CD4-positive, alpha-beta memory T cell (primary cell): ENCODE measurements at regions not wholly inside any gene's neighbourhood (a gene's known extent, or its start where the extent isn't known, plus 50 kb on each side); places are given as distances from the start of the nearest gene placed in this dataset.
"Not testable (repeated sequence)": the region's sequence is repeated elsewhere in the genome, so short reads cannot be mapped to it uniquely, and the experiment has no call there.

Source experiments
- CTCF ChIA-PET: fragments of 350-600 bp; sonication (Branson Sonifier 250); formaldehyde crosslinking; loops from one replicate; lab custom pipeline; 2021; ENCODE audit warnings: inconsistent platforms; ENCODE audit not compliant: partially characterized antibody; lab: Charles Lee
- POLR2A ChIA-PET: fragments of 350-600 bp; sonication (Branson Sonifier 250); formaldehyde crosslinking; loops from one replicate; lab custom pipeline; 2021; ENCODE audit not compliant: partially characterized antibody; lab: Charles Lee
- DNase-seq, 5 donors: peaks; one replicate each; pipeline versions ENCODE4 v3.0.0 to v3.0.0-alpha.2; 2020 to 2022; ENCODE audit warnings: mixed read lengths in 1 of 5
- H3K27ac ChIP-seq: one replicate; pipeline ENCODE4 v1.7.0; 2013; ENCODE audit warnings: low read depth, low read length
- H3K27me3 ChIP-seq: 2 replicates; pipeline ENCODE4 v1.7.0; 2013; ENCODE audit warnings: mild to moderate bottlenecking, low read length, moderate library complexity; ENCODE audit not compliant: insufficient read depth
- H3K36me3 ChIP-seq: 2 replicates; pipeline ENCODE4 v1.7.0; 2013; ENCODE audit warnings: mild to moderate bottlenecking, low read length, moderate library complexity; ENCODE audit not compliant: insufficient read depth
- H3K4me1 ChIP-seq: 2 replicates; pipeline ENCODE4 v1.7.0; 2013; ENCODE audit warnings: mild to moderate bottlenecking, low read length, moderate library complexity; ENCODE audit not compliant: insufficient read depth
- H3K4me3 ChIP-seq, 2 donors: one replicate each; pipeline ENCODE4 v1.7.0; 2013; ENCODE audit warnings: low read length in 2 of 2, mild to moderate bottlenecking in 1 of 2
- H3K9me3 ChIP-seq, 2 donors: one replicate each; pipeline ENCODE4 v1.7.0; 2013; ENCODE audit warnings: low read length in 2 of 2, control low read depth in 1 of 2; ENCODE audit not compliant: control insufficient read depth in 1 of 2
- H3K27ac Mint-ChIP-seq, 7 donors: one replicate each; pipeline ENCODE4 v1.8.0; 2020 to 2021; ENCODE audit warnings: mixed read lengths in 7 of 7, mild to moderate bottlenecking in 6 of 7, inconsistent platforms in 3 of 7, moderate library complexity in 3 of 7
- H3K27me3 Mint-ChIP-seq, 2 donors: one replicate each; pipeline ENCODE4 v1.8.0; 2020 to 2021; ENCODE audit warnings: mixed read lengths in 2 of 2
- H3K36me3 Mint-ChIP-seq, 2 donors: one replicate each; pipeline ENCODE4 v1.8.0; 2020 to 2021; ENCODE audit warnings: mixed read lengths in 2 of 2, inconsistent platforms in 1 of 2, mild to moderate bottlenecking in 1 of 2
- H3K4me1 Mint-ChIP-seq, 4 donors: one replicate each; pipeline ENCODE4 v1.8.0; 2020 to 2021; ENCODE audit warnings: mixed read lengths in 4 of 4, mild to moderate bottlenecking in 1 of 4
- H3K4me3 Mint-ChIP-seq, 8 donors: one replicate each; pipeline ENCODE4 v1.8.0; 2020 to 2021; ENCODE audit warnings: mixed read lengths in 8 of 8, mild to moderate bottlenecking in 7 of 8, moderate library complexity in 6 of 8, inconsistent platforms in 3 of 8
- H3K9me3 Mint-ChIP-seq, 8 donors: one replicate each; pipeline ENCODE4 v1.8.0; 2020 to 2021; ENCODE audit warnings: mixed read lengths in 8 of 8, mild to moderate bottlenecking in 5 of 8, inconsistent platforms in 3 of 8, moderate library complexity in 1 of 8
- intact Hi-C: fragments of 100-400 bp; cut with micrococcal nuclease; formaldehyde crosslinking; loops from one replicate; pipeline ENCODE4 v1.15.1; 2023

DNA sequence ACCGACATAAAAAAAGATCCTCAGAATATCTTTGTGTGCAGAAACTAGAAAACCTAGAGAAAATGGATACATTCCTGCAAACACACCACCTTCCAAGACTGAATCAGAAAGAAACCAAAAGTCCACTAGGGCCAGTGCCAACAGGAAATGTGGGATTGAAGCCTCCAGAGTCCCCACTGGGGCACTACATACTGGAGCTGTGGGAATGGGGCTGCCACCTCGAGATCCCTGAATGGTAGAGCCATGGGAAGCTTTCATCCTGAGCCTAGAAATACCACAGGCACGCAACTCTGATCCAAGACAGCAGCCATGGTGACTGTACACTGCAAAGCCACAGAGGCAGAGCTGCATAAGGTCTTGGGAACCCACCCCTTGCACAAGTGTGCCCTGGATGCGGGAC lies 111.6 kb upstream of the TPTE start:
- H3K36me3 ChIP-seq, H3K4me1 Mint-ChIP-seq, H3K27ac ChIP-seq, H3K4me3 ChIP-seq, H3K27me3 Mint-ChIP-seq, H3K9me3 ChIP-seq, POLR2A ChIA-PET, H3K27ac Mint-ChIP-seq, DNase-seq, H3K27me3 ChIP-seq, H3K36me3 Mint-ChIP-seq, CTCF ChIA-PET, H3K4me3 Mint-ChIP-seq, intact Hi-C loops, H3K4me1 ChIP-seq: not testable (repeated sequence)
- peaks cover 2 to 16% (median 9%) of the 10 kb centered on the region in 8 donors for H3K9me3 Mint-ChIP-seq

DNA sequence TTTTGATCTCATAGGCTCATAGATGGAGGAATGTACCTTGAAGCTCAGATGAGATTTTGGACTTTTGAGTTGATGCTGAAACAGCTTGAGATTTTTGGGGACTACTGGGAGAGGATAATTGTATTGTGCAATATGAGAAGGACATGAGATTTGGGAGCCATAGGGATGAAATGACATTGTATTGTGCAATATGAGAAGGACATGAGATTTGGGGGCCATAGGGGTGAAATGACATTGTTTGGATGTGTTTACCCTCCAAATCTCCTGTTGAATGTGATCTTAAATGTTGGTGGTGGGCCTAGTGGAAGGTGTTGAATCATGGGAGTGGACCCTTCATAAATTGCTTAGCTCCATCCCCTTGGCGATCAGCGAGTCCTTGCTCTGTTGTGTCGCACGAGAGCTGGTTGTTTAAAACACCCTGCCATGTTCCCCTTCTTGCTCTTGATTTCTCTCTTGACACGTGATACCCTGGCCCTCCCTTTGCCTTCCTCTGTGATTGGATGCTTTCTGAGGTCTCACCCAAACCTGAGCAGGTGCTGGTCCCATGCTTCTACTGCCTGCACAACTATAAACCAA lies 110.9 kb upstream of the TPTE start:
- H3K27me3 ChIP-seq, H3K27ac ChIP-seq, H3K36me3 Mint-ChIP-seq, H3K4me3 ChIP-seq, H3K4me3 Mint-ChIP-seq, H3K9me3 ChIP-seq, POLR2A ChIA-PET, H3K27me3 Mint-ChIP-seq, H3K4me1 Mint-ChIP-seq, H3K36me3 ChIP-seq, DNase-seq, CTCF ChIA-PET, H3K4me1 ChIP-seq, H3K9me3 Mint-ChIP-seq, H3K27ac Mint-ChIP-seq, intact Hi-C loops: not testable (repeated sequence)

DNA sequence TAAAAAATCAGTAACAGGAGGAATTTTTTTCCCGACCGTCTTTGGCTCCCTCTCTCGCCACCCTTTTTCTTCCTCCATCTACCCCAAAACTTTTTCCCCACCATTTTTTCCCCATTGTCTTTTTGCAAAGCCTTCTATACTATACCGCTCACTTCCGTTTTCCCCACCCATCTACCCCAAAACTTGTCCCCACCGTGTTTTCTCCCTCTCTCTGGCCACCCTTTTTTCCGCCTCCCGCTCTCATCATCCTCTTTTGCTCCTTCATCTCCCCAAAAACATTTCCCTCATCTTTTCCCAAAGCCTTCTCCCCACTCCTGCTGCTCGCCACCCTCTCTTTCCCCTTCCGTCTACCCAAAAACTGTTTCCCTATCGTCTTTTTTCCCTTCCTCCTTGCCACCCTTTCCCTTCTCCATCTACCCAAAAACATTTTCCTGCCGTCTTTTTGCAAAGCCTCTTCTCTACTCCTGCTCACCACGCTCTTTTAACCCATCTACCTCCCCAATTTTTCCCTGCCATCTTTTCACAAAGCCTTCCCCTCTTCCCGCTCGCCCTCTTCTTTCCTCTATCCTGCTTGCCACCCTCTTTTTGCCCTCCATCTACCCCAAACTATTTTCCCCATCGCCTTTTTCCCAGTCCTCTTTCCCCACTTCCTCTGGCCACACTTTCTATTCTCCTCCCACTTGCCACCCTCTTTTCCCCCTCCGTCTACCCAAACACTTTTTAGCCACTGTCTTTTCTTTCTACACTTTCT lies 109.4 kb upstream of the TPTE start:
- H3K4me3 Mint-ChIP-seq, H3K27ac ChIP-seq, H3K4me1 Mint-ChIP-seq, H3K4me3 ChIP-seq, intact Hi-C loops, H3K27ac Mint-ChIP-seq, H3K36me3 ChIP-seq, H3K27me3 ChIP-seq, H3K4me1 ChIP-seq, H3K36me3 Mint-ChIP-seq, H3K9me3 Mint-ChIP-seq, POLR2A ChIA-PET, DNase-seq, CTCF ChIA-PET, H3K27me3 Mint-ChIP-seq: not testable (repeated sequence)
- H3K9me3 ChIP-seq, result peaks cover 0 to 13% of the 10 kb centered on the region in 2 donors

DNA sequence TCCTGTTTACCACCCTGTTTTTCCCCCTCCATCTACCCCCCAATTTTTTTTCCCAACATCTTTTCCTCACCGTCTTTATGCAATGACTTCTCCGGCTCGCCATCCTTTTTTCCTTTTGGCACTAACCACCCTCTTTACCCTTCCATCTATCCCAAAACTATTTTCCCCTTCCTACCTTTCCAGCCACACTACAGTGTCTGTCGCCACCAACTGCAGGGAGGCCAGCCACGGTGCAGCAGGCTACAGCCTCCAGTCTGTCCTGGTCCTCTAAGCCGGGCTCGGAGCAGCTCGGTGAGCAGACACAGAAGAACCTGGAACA lies 108.5 kb upstream of the TPTE start:
- H3K27ac Mint-ChIP-seq, H3K9me3 Mint-ChIP-seq, H3K4me1 ChIP-seq, H3K4me3 Mint-ChIP-seq, H3K27me3 ChIP-seq, H3K36me3 Mint-ChIP-seq, H3K36me3 ChIP-seq, H3K27ac ChIP-seq, H3K27me3 Mint-ChIP-seq, POLR2A ChIA-PET, intact Hi-C loops, CTCF ChIA-PET, H3K4me1 Mint-ChIP-seq, H3K4me3 ChIP-seq, DNase-seq: not testable (repeated sequence)
- peaks cover 0 to 18% of the 10 kb centered on the region in 2 donors for H3K9me3 ChIP-seq

DNA sequence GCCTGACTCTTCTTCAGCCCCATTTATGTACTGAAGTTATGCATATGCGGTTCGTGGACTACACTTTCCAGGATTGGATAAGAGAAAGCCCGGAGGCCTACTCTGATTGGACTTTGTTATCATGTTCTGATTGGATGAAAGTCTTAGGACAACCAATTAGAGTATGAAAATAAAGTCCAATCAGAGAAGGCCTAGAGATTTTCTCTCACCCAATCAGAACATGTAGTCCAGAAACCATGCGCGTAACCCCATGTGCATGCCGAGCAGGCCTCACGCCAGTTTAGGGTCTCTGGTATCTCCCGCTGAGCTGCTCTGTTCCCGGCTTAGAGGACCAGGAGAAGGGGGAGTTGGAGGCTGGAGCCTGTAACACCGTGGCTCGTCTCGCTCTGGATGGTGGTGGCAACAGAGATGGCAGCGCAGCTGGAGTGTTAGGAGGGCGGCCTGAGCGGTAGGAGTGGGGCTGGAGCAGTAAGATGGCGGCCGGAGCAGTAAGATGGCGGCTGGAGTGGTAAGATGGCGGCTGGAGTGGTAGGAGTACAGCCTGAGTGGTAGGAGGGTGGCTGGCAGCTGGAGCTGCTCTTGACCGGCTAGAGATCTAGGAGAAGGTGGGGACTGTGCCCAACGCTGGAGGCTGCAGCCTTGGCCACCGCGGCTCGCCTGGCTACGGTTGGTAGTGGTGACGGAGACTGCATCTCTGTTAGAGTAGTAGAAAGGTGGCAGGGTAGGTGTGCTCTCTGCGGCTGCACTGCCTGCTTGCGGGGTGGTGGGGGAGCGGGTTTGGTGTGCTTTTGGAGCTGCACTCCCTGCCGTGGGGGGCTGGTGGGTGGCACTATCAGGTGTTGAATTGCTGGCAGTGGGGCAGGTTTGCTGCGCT lies 107.9 kb upstream of the TPTE start:
- H3K4me1 Mint-ChIP-seq, DNase-seq, H3K36me3 Mint-ChIP-seq, CTCF ChIA-PET, H3K27me3 ChIP-seq, intact Hi-C loops, H3K4me1 ChIP-seq, H3K4me3 ChIP-seq, H3K27ac ChIP-seq, POLR2A ChIA-PET, H3K27ac Mint-ChIP-seq, H3K36me3 ChIP-seq, H3K27me3 Mint-ChIP-seq, H3K4me3 Mint-ChIP-seq, H3K9me3 Mint-ChIP-seq: not testable (repeated sequence)
- H3K9me3 ChIP-seq, result peaks cover 0 to 18% of the 10 kb centered on the region in 2 donors

DNA sequence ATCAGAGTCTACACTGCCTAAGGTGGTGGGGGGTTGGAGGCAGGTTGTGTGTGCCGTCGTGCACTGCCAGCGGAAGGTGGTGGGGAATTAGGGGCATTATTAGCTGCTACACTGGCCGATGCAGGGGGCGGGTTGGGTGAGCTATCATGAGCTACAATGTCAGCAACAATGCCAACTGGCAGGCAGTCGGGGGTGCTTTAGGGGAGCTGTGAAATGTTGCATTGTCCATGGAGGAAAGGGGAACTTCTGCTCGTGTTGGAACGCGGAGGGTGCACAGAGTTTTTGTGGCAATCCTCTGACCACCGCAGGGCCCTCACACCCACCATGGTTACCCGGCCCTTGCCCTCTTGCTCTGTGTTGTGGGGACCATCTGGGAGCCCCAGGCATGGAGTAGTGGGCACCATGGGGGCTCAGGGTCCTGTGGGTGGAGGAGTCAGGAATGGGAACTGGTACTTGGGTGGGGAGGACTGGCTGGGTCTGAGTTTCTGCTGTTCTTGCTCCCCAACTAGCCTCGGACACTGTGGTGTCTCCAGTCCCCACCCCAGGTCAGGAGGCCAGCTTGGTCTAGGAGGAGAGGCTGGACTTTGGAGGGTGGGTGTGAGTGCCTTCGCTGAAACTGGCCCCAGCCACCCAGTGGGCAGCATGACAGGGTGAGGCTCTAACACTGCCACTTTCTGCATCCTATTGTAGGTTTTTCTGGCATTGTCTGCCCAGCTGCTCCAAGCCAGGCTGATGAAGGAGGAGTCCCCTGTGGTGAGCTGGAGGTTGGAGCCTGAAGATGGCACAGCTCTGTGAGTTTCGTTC lies 107.1 kb upstream of the TPTE start:
- H3K36me3 Mint-ChIP-seq, H3K27me3 Mint-ChIP-seq, H3K27ac ChIP-seq, H3K36me3 ChIP-seq, H3K4me1 ChIP-seq, H3K4me3 Mint-ChIP-seq, POLR2A ChIA-PET, H3K9me3 Mint-ChIP-seq, intact Hi-C loops, H3K27ac Mint-ChIP-seq, H3K4me1 Mint-ChIP-seq, CTCF ChIA-PET, H3K27me3 ChIP-seq, H3K4me3 ChIP-seq: not testable (repeated sequence)
- DNase-seq, result peak in 1 of 5 donors; percentile 37
- H3K9me3 ChIP-seq, result peaks cover 0 to 18% of the 10 kb centered on the region in 2 donors

DNA sequence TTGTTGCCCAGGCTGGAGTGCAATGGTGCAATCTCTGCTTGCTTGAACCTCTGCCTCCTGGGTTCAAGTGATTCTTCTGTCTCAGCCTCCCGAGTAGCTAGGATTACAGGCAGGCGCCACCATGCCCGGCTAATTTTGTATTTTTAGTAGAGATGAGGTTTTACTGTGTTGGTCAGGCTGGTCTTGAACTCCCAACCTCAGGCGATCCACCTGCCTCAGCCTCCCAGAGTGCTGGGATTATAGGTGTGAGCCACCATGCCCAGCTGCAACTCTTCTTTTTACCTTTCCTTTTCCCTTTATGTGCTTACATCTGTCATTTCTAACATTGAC lies 106.5 kb upstream of the TPTE start:
- intact Hi-C loops, DNase-seq: not testable (repeated sequence)

More for the DNA sequence above, 106.5 kb upstream of the TPTE start:
- H3K27ac ChIP-seq, H3K27me3 Mint-ChIP-seq, H3K4me3 Mint-ChIP-seq, H3K4me1 Mint-ChIP-seq, H3K27me3 ChIP-seq, H3K4me1 ChIP-seq, POLR2A ChIA-PET, H3K9me3 Mint-ChIP-seq, H3K36me3 Mint-ChIP-seq, H3K27ac Mint-ChIP-seq, H3K4me3 ChIP-seq, H3K36me3 ChIP-seq, CTCF ChIA-PET: not testable (repeated sequence)
- H3K9me3 ChIP-seq, result peaks cover 0 to 18% of the 10 kb centered on the region in 2 donors
